ENCODE measurements at regions not wholly inside any gene's neighbourhood (a gene's known extent, or its start where the extent isn't known, plus 50 kb on each side); places are given as distances from the start of the nearest gene placed in this dataset.

- TF ChIP-seq CTCF (IDR thresholded peaks at IDR 0.05) (no peak), POLR2A (IDR thresholded peaks at IDR 0.05) (no peak), EP300 (IDR thresholded peaks at IDR 0.05) (no peak)
These were observed 60.7 kb upstream of the RPS23 start for GRCh38 chr5:82338771-82339373.

All from tibial nerve (tissue), 4 donors.